HG03432 (cell line): ENCODE measurements at regions not wholly inside any gene's neighbourhood (a gene's known extent, or its start where the extent isn't known, plus 50 kb on each side); places are given as distances from the start of the nearest gene placed in this dataset.

Source experiments
- ATAC-seq: cut with Tn5 transposase; IDR thresholded peaks from one replicate; pipeline ENCODE4 v1.9.1; 2021; ENCODE audit warnings: mild to moderate bottlenecking, moderate library complexity; ENCODE audit not compliant: unreplicated experiment

- no peak for ATAC-seq
Measured at GRCh38 chr16:17885659-17886207, 415.0 kb upstream of the XYLT1 start.

GRCh38 chr16:17877821-17878360 is 407.1 kb upstream of the XYLT1 start:
- no peak for ATAC-seq

- ATAC-seq = no peak
Measured at GRCh38 chr16:17866996-17867395, 396.2 kb upstream of the XYLT1 start.

- ATAC-seq = no peak
Measured at GRCh38 chr16:17861981-17862479, 391.3 kb upstream of the XYLT1 start.

- ATAC-seq = no peak
Measured at GRCh38 chr16:17858061-17858460, 387.3 kb upstream of the XYLT1 start.

GRCh38 chr16:17853958-17854357 is 383.2 kb upstream of the XYLT1 start:
- ATAC-seq = no peak

GRCh38 chr16:17852977-17853702 is 382.4 kb upstream of the XYLT1 start:
- no peak for ATAC-seq

- no peak for ATAC-seq
Measured at GRCh38 chr16:17850581-17851250, 380.0 kb upstream of the XYLT1 start.

- no peak for ATAC-seq
Measured at GRCh38 chr16:17847234-17847795, 376.6 kb upstream of the XYLT1 start.

- no peak for ATAC-seq
Measured at GRCh38 chr16:17846030-17846429, 375.3 kb upstream of the XYLT1 start.

GRCh38 chr16:17845031-17845430 is 374.3 kb upstream of the XYLT1 start:
- no peak for ATAC-seq

- no peak for ATAC-seq
Measured at GRCh38 chr16:17843905-17844304, 373.1 kb upstream of the XYLT1 start.

- ATAC-seq = no peak
Measured at GRCh38 chr16:17839907-17840306, 369.1 kb upstream of the XYLT1 start.

- no peak for ATAC-seq
Measured at GRCh38 chr16:17839272-17839671, 368.5 kb upstream of the XYLT1 start.

- ATAC-seq = no peak
Measured at GRCh38 chr16:17836868-17837602, 366.3 kb upstream of the XYLT1 start.

- ATAC-seq = no peak
Measured at GRCh38 chr16:17835118-17835876, 364.5 kb upstream of the XYLT1 start.

GRCh38 chr16:17832738-17833137 is 362.0 kb upstream of the XYLT1 start:
- no peak for ATAC-seq

- no peak for ATAC-seq
Measured at GRCh38 chr16:17831330-17831729, 360.6 kb upstream of the XYLT1 start.

GRCh38 chr16:17830651-17831050 is 359.9 kb upstream of the XYLT1 start:
- ATAC-seq = no peak

- ATAC-seq = no peak
Measured at GRCh38 chr16:17829811-17830210, 359.1 kb upstream of the XYLT1 start.
